MM.1S (cell line): ENCODE measurements at regions not wholly inside any gene's neighbourhood (a gene's known extent, or its start where the extent isn't known, plus 50 kb on each side); places are given as distances from the start of the nearest gene placed in this dataset.

Source experiments
- EZH2 ChIP-seq: fragments of 300-600 bp; sonication (generic); optimal IDR thresholded peaks from 2 replicates; pipeline ENCODE3; 2017; ENCODE audit warnings: low read depth, mild to moderate bottlenecking, antibody characterized with exemption, low read length, mixed read lengths
- EZH2phosphoT487 ChIP-seq: fragments of 300-600 bp; sonication (generic); IDR thresholded peaks from 2 replicates; pipeline ENCODE4 v1.6.1; 2018; ENCODE audit warnings: antibody characterized with exemption, low read length
- TF ChIP-seq, protein P1 (sequence below): fragments of 300-600 bp; sonication (generic); IDR thresholded peaks from 2 replicates; pipeline ENCODE4 v1.5.1; 2016; ENCODE audit warnings: antibody characterized with exemption, low read length, mixed read lengths

DNA sequence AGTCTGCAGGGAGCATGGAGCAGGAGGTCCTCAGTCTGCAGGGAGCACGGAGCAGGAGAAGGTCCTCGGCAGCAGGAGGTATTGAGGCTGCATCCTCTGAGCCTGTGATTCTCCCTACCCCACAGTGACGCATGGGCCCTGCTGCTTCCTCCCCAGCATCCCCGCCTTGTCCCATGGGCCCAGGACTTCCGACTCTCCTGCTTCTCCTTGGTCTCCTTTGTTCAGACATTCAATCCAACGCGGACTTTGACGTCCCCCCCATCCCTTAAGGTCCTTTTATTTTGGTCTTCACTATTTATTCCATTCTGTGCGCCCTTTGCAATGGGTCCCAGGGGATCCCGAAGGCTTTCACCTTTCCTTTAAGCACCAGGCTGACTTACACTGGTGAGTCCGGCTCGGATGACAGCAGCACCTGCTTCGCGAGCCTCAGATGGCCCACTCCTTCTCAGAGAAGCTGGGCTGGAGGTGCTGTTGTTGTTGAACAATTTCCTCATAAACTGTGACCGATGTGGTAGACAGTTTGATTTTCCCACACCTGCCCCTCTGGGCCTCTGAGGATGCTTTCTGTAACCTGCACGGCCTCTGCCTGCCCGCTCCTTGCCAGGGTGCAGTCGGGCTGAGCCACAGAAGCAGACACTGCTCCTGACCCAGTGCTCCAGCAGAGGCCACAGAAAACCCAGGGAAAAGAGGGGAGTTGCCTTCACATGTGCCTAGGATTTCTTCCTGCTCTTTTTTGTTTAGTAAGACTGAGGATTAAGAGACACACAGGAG, 407.2 kb upstream of the SHH start:
- TF ChIP-seq, protein P1, sequence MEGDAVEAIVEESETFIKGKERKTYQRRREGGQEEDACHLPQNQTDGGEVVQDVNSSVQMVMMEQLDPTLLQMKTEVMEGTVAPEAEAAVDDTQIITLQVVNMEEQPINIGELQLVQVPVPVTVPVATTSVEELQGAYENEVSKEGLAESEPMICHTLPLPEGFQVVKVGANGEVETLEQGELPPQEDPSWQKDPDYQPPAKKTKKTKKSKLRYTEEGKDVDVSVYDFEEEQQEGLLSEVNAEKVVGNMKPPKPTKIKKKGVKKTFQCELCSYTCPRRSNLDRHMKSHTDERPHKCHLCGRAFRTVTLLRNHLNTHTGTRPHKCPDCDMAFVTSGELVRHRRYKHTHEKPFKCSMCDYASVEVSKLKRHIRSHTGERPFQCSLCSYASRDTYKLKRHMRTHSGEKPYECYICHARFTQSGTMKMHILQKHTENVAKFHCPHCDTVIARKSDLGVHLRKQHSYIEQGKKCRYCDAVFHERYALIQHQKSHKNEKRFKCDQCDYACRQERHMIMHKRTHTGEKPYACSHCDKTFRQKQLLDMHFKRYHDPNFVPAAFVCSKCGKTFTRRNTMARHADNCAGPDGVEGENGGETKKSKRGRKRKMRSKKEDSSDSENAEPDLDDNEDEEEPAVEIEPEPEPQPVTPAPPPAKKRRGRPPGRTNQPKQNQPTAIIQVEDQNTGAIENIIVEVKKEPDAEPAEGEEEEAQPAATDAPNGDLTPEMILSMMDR, result no peak
- no peak for TF ChIP-seq EZH2
- no peak for TF ChIP-seq EZH2phosphoT487
